WERI-Rb-1 (cell line): ENCODE measurements at regions not wholly inside any gene's neighbourhood (a gene's known extent, or its start where the extent isn't known, plus 50 kb on each side); places are given as distances from the start of the nearest gene placed in this dataset.

Source experiments
- DNase-seq: peaks from one replicate; pipeline ENCODE4 v3.0.0-alpha.2; 2020
- H3K27ac ChIP-seq: fragments of 250-450 bp; sonication (Bioruptor Pico); 2 replicates; pipeline ENCODE4 v1.5.1; 2020; ENCODE audit warnings: mild to moderate bottlenecking, moderate library complexity
- H3K27me3 ChIP-seq: fragments of 250-450 bp; sonication (Bioruptor Pico); 2 replicates; pipeline ENCODE4 v1.5.1; 2021; ENCODE audit warnings: mild to moderate bottlenecking, low read depth, moderate library complexity; ENCODE audit not compliant: insufficient read depth, severe bottlenecking
- H3K36me3 ChIP-seq: fragments of 250-450 bp; sonication (Bioruptor Pico); 2 replicates; pipeline ENCODE4 v1.5.1; 2020; ENCODE audit warnings: mild to moderate bottlenecking, moderate library complexity
- H3K4me3 ChIP-seq: 2 replicates; pipeline ENCODE4 v1.5.1; 2011; ENCODE audit warnings: low read depth, mild to moderate bottlenecking, control low read depth, low read length
- H3K9me3 ChIP-seq: fragments of 250-450 bp; sonication (Bioruptor Pico); 2 replicates; pipeline ENCODE4 v1.5.1; 2021; ENCODE audit warnings: mild to moderate bottlenecking, moderate library complexity; ENCODE audit not compliant: severe bottlenecking
- CTCF ChIP-seq: IDR thresholded peaks from 2 replicates; pipeline ENCODE4 v1.5.1; 2011; ENCODE audit warnings: low read depth, mild to moderate bottlenecking, control low read depth, inconsistent platforms, low read length

DNA sequence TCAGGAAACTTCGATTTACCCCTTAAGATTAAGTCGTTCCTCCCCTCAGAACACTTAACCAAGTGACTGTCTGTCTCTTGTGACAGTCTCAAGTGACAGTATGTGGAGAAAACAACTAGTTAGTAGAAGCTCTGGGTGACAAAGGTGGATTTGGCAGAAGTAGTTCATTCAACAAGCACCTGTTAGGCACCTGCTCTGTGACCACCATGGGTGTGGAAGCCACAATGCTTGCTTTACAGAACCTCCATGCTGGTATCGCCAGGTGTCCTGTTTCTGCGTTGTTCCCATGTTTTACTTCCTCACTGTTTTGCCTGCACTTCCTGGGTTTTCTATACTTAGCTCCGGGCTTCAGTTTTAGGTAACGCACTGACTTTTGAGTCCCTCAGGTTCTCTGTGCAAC lies 337.4 kb upstream of the DCC start:
- Histone ChIP-seq H3K4me3 (no peak overlapping the region), H3K27ac (no peak overlapping the region), H3K9me3 (no peaks in the 10 kb centered on the region), H3K36me3 (no peaks in the 10 kb centered on the region), H3K27me3 (no peaks in the 10 kb centered on the region)
- no peak for DNase-seq
- no peak for TF ChIP-seq CTCF

GRCh38 chr18:52007105-52007504 lies 332.9 kb upstream of the DCC start:
- DNase-seq: no peak
- H3K4me3 ChIP-seq: no peak overlapping the region
- H3K36me3 ChIP-seq: no peaks in the 10 kb centered on the region
- no peak overlapping the region for H3K27ac ChIP-seq
- H3K9me3 ChIP-seq: no peaks in the 10 kb centered on the region
- H3K27me3 ChIP-seq: no peaks in the 10 kb centered on the region
- peak; percentile 33 for TF ChIP-seq CTCF

DNA sequence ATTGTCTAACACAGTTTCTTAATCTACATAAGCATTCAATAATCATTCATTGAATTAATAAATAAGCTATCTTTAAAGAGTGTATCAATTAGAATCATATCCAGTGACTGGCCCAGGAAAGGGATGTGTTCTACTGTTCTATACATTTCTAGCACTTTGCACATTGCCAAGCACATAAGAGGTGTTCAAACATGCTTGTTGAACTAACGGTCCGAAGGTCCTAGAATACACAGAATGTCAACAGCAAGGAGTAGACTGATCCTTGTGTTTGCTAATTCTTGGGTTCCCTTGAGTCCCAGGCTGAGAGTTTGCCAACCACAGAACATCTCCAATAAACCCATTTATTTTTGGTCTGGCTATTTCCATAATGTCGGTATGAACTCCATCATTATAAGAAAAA lies 331.7 kb upstream of the DCC start:
- Histone ChIP-seq H3K27ac (no peak overlapping the region), H3K9me3 (no peaks in the 10 kb centered on the region), H3K36me3 (no peaks in the 10 kb centered on the region), H3K4me3 (no peak overlapping the region), H3K27me3 (no peaks in the 10 kb centered on the region)
- no peak for TF ChIP-seq CTCF
- DNase-seq: no peak

DNA sequence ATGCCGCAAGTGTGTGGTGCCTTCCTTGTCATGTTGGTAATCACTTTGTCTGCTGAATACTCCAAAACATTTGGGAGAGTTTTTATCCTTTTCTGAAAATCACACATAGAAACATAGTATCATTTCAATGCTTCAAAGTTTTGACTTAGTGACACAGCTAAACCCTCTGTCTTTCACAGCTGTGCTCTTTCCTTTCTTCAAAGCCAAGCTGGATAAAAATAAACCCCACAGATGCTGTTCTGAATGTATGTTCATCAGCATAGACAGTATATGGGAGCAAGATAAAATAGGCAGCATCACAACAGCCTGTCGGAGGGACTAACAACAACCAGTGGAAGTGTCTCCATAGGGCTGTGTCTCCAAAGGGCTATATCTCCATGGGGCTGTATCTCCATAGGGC lies 331.3 kb upstream of the DCC start:
- no peak overlapping the region for H3K27ac ChIP-seq
- TF ChIP-seq CTCF: no peak
- H3K27me3 ChIP-seq: no peaks in the 10 kb centered on the region
- H3K36me3 ChIP-seq: no peaks in the 10 kb centered on the region
- H3K4me3 ChIP-seq: no peak overlapping the region
- no peaks in the 10 kb centered on the region for H3K9me3 ChIP-seq
- DNase-seq: no peak

- Histone ChIP-seq H3K27me3 (no peaks in the 10 kb centered on the region), H3K9me3 (no peaks in the 10 kb centered on the region), H3K36me3 (no peaks in the 10 kb centered on the region), H3K27ac (no peak overlapping the region), H3K4me3 (no peak overlapping the region)
- no peak for TF ChIP-seq CTCF
- no peak for DNase-seq
These were observed 330.0 kb upstream of the DCC start for GRCh38 chr18:52009958-52010357.

- Histone ChIP-seq H3K9me3 (no peaks in the 10 kb centered on the region), H3K36me3 (no peaks in the 10 kb centered on the region), H3K27me3 (no peaks in the 10 kb centered on the region), H3K27ac (peak overlapping the region; percentile 14), H3K4me3 (no peak overlapping the region)
- no peak for TF ChIP-seq CTCF
- no peak for DNase-seq
These were observed 293.9 kb upstream of the DCC start for GRCh38 chr18:52045946-52046675.
